ENCODE measurements at regions not wholly inside any gene's neighbourhood (a gene's known extent, or its start where the extent isn't known, plus 50 kb on each side); places are given as distances from the start of the nearest gene placed in this dataset.

DNA sequence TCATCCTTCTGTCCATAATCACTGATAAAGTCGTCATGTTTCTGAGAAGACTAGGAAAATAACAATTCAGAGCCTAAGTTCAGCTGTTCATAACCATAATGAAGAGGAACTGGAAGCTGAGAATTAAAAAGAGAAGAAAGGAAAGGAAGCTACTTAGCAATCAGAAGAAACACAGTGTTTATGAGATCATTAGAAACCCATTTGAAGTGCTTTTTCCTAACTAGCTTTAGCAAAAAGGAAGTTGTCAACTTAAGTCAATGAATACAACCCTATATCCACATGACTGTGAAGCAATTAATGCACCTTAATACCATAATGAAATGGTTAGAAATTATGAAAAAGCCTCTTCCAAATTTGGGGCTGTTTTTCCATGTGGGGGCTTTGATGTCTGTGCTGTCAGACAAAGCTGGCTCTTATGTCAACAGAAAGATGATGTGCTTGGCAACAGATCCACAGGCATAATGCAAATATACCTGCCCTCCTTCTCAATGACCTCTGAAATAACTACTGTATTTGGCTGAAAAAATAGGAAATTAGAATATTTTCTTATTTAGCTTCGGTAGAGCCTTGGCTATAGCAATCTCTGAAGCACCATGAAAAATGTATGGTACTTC lies 463.5 kb downstream of the RASEF start:
- H3K27me3 ChIP-seq (ENCODE audit: insufficient read depth, poor library complexity, severe bottlenecking): no peaks in the 10 kb centered on the region
- H3K27ac ChIP-seq (ENCODE audit: poor library complexity, severe bottlenecking): no peak overlapping the region
- H3K4me1 ChIP-seq (ENCODE audit: insufficient read depth, poor library complexity, severe bottlenecking): no peaks in the 10 kb centered on the region
- ATAC-seq (ENCODE audit: low read depth): no peak
- no peaks in the 10 kb centered on the region for H3K9me3 ChIP-seq (ENCODE audit: severe bottlenecking)
- H3K36me3 ChIP-seq (ENCODE audit: low read depth): no peaks in the 10 kb centered on the region
- H3K4me3 ChIP-seq (ENCODE audit: severe bottlenecking): no peak overlapping the region
- TF ChIP-seq, protein P1, sequence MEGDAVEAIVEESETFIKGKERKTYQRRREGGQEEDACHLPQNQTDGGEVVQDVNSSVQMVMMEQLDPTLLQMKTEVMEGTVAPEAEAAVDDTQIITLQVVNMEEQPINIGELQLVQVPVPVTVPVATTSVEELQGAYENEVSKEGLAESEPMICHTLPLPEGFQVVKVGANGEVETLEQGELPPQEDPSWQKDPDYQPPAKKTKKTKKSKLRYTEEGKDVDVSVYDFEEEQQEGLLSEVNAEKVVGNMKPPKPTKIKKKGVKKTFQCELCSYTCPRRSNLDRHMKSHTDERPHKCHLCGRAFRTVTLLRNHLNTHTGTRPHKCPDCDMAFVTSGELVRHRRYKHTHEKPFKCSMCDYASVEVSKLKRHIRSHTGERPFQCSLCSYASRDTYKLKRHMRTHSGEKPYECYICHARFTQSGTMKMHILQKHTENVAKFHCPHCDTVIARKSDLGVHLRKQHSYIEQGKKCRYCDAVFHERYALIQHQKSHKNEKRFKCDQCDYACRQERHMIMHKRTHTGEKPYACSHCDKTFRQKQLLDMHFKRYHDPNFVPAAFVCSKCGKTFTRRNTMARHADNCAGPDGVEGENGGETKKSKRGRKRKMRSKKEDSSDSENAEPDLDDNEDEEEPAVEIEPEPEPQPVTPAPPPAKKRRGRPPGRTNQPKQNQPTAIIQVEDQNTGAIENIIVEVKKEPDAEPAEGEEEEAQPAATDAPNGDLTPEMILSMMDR (IDR thresholded peaks at IDR 0.05; ENCODE audit: poor library complexity, severe bottlenecking): no peak
- DNase-seq (ENCODE audit: low spot score): no peak

DNA sequence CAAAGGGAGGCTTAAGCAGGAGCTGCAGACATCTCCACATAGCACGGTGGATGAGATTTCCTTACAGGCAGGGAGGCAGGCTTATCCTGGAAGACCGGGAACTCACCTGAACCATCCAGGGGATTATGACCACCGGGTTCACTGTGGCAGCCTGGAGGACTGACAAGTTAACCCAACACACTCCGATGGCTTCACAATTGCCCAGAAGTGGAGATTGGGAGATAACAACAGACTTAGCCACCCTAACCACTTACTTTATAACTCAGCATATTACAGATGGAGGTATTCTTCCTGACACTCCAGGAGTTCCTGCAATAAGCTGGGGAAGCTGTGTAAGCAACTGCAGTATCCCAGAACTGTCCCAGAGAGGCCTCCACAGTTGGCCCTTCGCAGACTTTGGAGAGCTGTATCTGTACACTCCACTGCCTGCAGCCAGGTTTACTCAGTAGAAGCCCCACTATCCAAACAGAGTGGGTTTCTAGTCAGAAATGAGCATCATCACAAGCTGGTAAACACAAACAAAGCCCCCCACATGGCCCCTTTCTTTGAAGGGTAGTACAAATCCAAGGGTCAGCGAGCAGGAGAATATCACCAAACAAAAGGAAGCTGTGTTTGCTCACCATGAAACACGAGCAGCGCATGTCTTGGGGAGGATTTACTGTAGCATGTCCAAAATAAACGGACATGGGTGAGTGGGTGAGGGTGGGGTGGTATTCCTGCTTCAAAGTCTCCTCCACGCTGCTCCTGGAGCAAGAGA lies 462.2 kb downstream of the RASEF start:
- Histone ChIP-seq H3K27ac (ENCODE audit: poor library complexity, severe bottlenecking) (no peak overlapping the region), H3K27me3 (ENCODE audit: insufficient read depth, poor library complexity, severe bottlenecking) (no peaks in the 10 kb centered on the region), H3K9me3 (ENCODE audit: severe bottlenecking) (no peaks in the 10 kb centered on the region), H3K4me1 (ENCODE audit: insufficient read depth, poor library complexity, severe bottlenecking) (no peaks in the 10 kb centered on the region), H3K36me3 (ENCODE audit: low read depth) (no peaks in the 10 kb centered on the region), H3K4me3 (ENCODE audit: severe bottlenecking) (no peak overlapping the region)
- DNase-seq (ENCODE audit: low spot score): no peak
- ATAC-seq (ENCODE audit: low read depth): no peak; the same call in 2 of the 3 replicates
- TF ChIP-seq, protein P1 (IDR thresholded peaks at IDR 0.05; ENCODE audit: poor library complexity, severe bottlenecking): no peak

DNA sequence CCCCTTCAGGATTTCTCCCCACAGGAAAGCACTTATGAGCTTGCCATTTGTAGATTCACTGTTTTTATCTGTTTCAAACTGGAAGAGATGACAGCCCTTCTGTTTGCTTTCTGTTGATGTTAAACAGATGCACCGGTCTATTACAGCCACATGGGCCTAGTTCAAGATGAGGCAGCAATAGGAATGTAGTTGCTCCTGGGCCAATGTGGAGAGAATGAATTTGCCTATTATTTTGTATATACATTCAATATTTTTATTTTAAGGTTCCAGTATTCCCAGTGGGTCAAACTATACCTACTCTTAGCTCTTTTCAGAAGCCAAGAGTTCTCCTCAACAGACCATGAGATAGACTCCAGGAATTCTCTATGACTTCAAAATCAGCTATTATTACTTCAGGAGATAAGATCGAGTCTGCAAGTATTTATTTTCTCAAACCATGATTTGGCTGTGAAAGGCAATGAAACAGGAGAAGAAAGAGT lies 461.6 kb downstream of the RASEF start:
- DNase-seq (ENCODE audit: low spot score): no peak
- TF ChIP-seq, protein P1 (IDR thresholded peaks at IDR 0.05; ENCODE audit: poor library complexity, severe bottlenecking): no peak
- no peak for ATAC-seq (ENCODE audit: low read depth)
- Histone ChIP-seq H3K4me3 (ENCODE audit: severe bottlenecking) (no peak overlapping the region), H3K27me3 (ENCODE audit: insufficient read depth, poor library complexity, severe bottlenecking) (no peaks in the 10 kb centered on the region), H3K27ac (ENCODE audit: poor library complexity, severe bottlenecking) (no peak overlapping the region), H3K36me3 (ENCODE audit: low read depth) (no peaks in the 10 kb centered on the region), H3K4me1 (ENCODE audit: insufficient read depth, poor library complexity, severe bottlenecking) (no peaks in the 10 kb centered on the region), H3K9me3 (ENCODE audit: severe bottlenecking) (no peaks in the 10 kb centered on the region)

DNA sequence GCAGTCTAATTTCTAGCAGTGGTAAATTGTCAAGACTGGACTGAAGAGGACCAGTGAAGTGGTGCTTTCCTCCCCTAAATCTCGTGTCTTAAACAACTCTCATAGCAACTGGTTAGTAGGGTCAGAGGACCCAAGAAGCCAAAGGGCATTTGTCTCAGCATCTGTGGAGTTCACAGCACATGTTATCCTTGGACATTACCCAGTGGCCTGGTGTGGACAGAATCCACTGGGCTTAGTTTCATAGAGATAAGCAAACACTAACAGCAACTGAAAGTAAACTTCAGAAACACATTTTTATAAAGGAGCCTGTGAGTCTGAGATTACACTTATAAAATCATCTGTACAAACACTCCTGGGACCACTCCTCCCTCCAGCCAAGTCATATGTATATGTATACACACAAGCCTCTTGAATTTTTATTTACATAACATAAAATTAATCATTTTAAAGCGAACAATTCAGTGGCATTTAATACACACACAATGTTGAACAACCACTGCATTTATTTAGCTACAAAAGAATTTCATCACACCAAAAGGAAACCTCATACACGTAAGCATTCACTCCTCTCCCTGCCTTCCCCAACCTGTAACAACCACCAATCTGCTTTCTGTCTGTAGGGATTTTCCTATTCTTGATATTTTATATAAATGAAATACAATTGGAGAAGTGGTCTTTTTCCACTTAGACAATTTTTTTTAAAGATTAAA lies 457.8 kb downstream of the RASEF start:
- TF ChIP-seq, protein P1 (IDR thresholded peaks at IDR 0.05; ENCODE audit: poor library complexity, severe bottlenecking): no peak
- H3K4me3 ChIP-seq (ENCODE audit: severe bottlenecking): no peak overlapping the region
- ATAC-seq (ENCODE audit: low read depth) (no peak), DNase-seq (ENCODE audit: low spot score) (no peak)
- H3K9me3 ChIP-seq (ENCODE audit: severe bottlenecking): no peaks in the 10 kb centered on the region
- H3K27ac ChIP-seq (ENCODE audit: poor library complexity, severe bottlenecking): no peak overlapping the region
- H3K27me3 ChIP-seq (ENCODE audit: insufficient read depth, poor library complexity, severe bottlenecking): no peaks in the 10 kb centered on the region
- no peaks in the 10 kb centered on the region for H3K4me1 ChIP-seq (ENCODE audit: insufficient read depth, poor library complexity, severe bottlenecking)
- H3K36me3 ChIP-seq (ENCODE audit: low read depth): no peaks in the 10 kb centered on the region

Data from RWPE2 (cell line).